Inferior parietal cortex (tissue), 1 donor: ENCODE measurements at regions not wholly inside any gene's neighbourhood (a gene's known extent, or its start where the extent isn't known, plus 50 kb on each side); places are given as distances from the start of the nearest gene placed in this dataset.
"Not testable (repeated sequence)": the region's sequence is repeated elsewhere in the genome, so short reads cannot be mapped to it uniquely, and the experiment has no call there.

Experiments used
- DNase-seq: peaks from one replicate; pipeline ENCODE4 v3.0.0-alpha.2; 2016; ENCODE audit errors: extremely low spot score

DNA sequence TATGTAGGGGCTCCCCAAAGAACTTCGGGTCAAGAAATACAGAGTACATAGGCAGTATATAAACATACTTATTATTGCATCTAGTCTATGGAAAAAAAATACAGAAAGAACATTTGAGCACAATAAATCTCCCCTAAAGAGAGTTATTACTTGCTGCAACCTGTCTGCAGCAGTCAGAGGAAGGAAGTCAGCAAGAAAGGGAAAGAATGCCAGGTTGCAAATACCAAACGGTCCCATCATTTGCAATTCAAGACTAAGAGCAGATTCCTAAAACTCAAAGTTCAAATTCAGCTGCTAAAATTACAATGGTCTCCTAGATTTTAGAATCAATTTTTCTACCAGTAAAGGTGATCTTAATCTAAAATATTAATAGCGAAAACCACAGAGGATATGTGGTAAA, 236.2 kb upstream of the NUDT6 start:
- DNase-seq: no peak

DNA sequence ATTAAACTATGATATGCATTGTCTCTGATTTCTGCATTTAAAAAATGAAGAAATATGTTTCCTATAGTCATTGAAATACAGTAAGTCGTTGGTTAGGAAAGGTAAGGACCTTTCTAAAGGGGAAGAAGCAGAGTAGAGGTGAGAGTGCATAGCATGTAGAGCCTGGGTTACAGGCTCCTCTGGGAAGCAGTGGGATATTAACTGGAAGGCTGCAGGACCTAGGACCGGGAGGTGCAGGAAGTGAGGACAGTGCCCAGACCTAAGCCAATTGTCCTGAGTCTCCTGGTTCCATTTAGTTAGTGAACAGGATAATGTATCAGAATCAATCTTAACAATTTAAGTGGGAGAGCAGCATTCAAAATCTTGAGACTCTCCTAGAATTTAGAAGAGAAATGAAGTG, 237.1 kb upstream of the NUDT6 start:
- no peak for DNase-seq

DNA sequence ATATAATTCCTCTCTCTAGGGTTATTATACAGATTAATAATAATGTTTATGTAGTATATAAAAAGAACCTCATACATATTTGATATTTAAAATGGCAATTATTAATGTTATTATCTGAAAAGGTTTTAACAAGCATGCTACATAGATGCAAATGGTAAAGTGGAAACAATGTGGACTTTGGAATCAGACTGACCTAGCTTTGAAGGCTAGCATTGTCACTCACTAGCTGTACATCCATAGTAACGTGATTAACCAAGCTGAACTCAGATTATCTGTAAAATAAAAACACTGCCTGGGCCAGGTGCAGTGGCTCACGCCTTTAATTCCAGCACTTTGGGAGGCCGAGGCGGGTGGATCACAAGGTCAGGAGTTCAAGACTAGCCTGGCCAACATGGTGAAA, 233.7 kb upstream of the SPRY1 start:
- no peak for DNase-seq

DNA sequence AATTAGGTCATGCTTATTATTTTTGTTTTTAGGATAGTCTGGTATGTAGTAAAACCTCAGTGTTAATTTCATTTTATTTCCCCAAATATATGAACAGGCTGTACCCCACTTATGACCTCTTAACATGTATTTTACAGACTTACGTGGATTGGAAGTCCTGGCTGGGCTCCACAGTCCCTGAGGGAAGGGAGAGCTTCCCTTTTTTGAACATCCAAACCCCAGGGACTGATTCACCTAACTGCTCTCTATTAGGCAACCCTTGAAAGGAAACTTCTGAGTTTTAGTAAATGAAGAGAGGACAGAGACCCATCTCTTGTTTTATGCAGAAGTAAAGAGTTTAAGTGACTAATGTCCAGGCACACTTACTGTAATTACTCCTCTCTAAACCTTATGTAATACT, 233.1 kb upstream of the SPRY1 start:
- DNase-seq: no peak

DNA sequence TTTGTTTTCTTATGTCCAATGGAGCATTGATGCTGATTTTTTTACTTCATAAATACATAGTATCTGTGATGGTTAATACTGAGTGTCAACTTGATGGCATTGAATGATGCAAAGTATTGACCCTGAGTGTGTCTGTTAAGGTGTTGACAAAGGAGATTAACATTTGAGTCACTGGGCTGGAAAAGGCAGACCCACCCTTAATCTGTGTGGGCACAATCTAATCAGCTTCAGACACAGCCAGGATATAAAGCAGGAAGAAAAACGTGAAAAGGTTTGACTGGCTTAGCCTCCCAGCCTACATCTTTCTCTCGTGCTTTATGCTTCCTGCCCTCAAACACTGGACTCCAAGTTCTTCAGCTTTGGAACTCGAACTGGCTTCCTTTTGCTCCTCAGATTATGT, 230.6 kb upstream of the SPRY1 start:
- no peak for DNase-seq

DNA sequence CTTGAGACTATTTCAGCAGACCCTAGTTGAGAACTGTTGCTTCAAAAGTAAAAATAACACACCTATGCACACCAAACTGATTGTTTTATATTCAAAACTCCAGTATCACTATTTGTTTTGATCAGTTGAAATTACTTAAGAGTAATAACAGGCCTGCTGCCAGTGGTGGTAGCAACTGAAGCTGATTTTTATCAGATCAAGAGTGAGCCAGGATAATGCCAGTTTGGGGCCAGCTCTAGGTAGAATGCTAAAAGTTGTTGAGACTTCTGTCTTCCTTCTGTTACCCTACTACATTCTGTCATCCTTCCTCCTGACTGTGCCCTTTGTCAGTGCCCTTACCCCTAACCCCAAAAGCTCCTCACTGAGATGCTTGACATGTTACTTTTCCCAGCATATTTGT, 228.7 kb upstream of the SPRY1 start:
- no peak for DNase-seq

DNA sequence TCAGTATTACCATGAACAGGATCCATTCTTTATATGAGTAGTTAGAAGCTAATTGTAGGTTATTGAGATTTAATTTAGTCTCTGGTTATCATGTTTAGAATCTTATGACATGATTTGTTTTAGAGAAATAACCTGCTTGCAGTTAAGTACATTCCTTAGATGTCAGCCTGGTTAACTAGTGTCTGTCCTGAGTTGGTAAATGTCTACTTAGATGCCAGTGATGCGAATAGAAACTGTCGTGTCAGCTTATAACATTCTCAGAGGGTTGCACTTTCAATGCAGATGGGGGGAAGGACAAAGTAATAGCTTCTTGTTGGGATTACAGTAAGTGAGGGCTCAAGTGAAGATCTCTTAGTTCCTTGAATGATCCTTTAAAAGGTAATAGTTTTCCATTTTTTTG, 227.8 kb upstream of the SPRY1 start:
- no peak for DNase-seq

DNA sequence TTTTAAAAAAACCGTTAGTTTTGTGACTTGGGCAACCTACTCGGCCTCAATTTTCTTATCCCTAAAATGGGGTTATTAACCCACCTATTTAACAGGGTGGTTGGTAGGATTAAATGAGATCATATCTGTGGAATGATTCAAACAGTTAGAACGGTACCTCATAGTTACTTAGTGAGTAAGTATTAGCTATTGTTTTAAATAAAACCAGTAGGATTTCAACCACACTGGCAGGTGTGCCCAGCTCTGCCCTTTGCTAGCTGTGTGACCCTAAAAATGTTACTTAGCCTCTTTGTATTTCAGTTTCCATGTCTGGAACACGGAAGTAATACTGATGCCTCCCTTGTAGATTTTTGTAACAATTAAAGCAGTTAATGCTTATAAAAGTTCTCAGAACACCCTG, 225.8 kb upstream of the SPRY1 start:
- DNase-seq: no peak

DNA sequence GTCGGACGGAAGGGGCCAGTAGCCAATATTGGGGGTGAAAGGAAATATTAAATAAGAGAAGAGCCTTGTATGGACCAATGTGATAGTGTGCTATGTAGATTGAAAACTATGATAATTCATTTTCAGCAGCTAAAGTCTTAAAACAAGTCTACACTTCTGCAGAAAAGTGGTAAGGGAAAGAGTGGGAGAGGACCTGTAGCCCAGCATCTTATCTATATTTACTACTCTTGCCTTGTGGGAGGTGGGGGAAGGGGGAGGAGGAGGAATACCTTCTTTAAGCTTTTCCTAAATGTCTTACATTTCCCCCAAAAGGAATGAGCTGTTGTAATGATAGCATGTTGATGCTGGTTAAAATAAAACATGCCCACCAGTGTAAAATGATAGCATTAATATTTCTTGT, 220.0 kb upstream of the SPRY1 start:
- no peak for DNase-seq

DNA sequence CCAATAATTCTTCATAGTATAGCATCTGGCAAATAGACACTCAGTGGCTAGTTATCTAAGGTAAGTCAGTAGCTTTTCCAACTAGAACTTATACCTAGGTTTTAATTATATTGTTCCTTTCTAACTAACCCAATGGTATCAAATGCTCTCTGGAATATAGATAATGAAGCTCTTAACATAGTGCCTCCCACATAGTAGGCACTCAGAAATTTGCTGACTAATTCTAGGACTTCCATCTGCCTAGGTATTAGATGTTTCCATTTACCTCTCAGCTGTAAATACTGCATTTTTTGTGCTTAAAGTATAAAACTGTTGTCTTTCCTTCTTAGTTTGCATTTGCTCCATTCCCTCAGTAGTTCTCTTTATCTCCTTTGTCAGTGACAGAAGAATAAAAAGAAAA, 214.3 kb upstream of the SPRY1 start:
- no peak for DNase-seq

DNA sequence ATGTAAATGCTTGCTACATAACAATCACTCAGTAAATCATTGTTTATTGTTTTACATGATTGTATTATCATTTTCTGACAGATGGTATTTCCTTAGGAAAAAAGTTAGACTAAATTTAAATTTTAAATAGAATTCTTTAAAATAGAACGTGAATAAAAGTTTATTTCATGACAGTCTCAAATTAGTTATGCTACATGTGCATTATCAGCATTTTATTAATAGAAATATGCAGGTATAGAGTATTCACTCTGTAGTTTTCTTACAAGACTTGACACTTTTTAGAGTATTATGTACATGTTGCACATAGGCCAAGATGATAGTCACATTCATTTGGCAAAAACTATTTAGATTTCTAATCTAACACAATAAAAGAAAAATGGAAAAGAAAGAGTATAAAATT, 213.3 kb upstream of the SPRY1 start:
- DNase-seq: no peak

DNA sequence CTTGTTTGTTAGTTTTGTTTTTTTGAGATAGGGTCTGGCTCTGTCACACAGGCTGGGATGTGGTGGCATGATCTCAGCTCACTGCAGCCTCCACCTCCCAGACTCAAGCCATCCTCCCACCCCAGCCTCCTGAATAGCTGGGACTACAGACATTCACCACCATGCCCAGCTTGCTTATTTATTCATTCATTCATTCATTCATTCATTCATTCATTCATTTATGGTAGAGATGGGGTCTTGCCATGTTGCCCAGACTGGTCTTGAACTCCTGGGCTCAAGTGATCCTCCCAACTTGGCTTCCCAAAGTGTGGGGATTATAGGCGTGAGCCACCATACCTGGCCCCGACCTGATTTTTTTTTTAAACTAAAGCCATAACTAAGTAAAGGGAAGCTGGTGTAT, 212.8 kb upstream of the SPRY1 start:
- not testable (repeated sequence) for DNase-seq

DNA sequence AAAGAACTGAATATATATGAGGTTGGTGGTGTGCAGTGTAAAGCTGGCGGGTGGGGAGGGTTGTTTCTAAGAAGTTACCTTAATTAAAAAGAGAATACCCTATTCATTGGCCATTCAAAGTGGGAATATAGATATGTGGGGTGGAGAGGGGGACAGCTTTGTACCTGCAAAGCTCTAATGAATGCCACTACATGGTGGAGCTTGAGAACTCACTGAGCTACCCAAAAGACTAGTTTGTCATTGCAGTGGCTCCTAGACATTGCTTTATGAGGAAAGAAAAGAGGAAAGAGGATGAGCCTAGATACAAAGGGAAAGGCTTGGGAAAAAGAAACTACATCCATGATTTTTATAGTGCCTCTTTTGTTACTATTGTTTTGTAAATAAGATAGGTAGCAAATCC, 209.9 kb upstream of the SPRY1 start:
- DNase-seq: no peak

DNA sequence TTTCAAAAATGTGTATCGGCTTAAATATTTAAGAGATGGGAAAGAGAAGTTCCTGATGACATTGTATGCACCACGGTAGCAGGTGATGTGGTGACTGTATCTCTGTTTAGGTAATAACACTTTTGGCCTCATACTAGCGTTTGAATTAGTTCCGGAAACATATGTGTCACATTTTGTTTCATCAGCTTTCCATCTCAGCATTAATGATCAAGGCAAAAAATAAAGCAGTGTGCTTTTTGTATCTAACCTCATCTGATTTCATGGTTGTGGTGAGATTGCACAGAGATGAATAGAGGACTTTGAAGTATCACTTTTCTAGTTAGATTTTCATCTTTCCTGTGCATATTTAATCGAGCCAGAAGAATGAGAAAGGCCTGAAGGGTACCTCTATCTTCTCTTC, 206.4 kb upstream of the SPRY1 start:
- no peak for DNase-seq

DNA sequence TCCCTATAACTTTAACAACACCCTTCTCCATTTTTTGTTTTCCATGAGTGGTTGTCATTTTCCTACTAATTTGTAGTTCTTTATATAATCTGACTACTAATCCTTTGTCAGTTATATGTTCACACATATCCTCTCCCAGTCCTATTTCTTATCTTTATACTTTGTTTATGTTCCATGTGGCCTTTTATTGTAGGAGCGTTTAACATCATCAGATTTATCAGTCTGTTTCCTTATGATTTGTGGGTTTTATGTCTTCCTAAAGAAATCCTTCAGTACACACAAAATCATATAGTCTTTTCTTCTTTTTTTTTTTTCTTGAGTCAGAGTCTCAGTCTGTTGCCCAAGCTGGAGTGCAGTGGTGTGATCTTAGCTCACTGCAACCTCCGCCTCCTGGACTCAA, 204.9 kb upstream of the SPRY1 start:
- no peak for DNase-seq

DNA sequence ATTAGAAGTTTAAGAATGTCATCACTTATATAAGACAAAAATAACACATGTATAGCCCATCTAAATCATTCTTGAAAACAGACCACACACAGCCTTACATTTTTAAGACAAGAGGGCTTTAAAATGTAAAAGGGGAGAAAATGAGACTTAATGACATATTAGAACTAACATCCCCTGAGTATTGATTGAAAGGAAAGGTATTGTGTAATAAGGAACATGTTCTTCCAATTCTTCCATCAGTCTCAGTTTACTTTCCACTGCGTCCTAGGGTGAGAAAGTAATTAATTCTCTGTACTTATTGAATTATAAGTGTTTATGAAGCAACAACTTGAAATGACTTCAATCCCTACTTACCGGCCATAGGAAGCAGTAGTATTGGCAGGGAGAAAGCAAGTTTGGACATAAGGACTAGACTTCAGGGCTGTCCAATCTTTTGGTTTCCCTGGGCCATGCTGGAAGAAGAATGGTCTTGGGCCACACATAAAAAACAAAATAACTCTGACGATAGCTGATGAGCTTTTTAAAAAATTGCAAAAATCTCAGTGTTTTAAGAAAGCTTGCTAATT, 202.7 kb upstream of the SPRY1 start:
- no peak for DNase-seq

DNA sequence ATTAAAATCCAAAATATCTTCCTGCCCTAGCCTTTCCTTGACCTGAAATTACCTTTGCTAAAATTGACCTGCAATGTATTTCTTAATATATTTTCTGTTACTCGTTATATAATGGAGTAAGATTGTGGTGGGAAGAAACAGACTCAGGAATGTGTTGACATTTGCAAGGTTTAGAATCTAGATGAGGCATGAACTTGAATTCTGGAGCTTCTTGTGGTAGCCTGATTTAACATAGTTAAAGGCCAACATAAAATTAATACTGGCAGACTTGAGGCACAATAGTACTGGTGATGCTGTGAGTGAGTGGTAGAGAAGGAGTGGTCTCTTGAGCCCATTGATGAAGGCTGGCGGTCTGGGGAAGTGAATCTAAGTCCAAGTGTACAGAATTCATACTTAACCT, 197.9 kb upstream of the SPRY1 start:
- no peak for DNase-seq

DNA sequence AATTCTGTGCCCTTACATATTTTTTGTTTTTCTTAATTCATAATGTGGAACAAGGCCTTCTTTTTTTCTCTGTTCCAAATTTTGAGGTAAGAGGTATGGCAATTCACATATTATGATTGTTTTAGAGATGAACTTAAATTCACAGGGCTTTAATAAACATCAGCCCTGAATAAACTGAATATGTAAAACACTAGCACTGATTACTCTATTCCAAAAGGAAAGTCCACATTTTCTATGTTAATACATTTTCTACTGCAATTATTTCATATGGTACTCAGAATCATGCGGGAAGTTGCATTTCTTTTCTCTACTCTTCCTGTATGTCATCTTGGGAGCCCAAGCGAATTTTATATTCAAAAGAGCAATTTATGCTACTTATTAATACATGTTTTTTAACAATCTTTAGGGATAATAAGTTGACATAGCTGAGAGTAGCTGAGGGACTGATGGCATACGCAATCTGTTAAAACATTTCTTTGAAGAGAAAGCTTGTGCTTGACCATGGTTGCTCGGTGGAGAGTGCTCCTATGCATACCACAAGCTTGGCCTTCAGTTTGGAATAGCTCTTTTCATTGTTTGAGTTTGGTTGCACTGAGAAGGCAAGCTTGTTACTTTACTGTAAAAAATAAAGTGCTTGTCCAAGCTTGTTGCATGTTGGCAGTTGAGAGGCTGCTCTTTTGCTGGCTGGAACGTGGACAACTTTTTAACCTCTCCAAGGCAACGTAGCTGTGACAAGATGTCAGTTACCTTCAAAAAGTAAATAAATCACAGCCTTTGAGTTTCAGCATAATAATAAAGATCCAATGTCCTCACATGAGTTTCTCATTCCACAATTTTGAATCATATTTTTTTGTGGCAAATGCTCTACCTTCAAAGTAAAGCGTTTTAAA, 196.3 kb upstream of the SPRY1 start:
- no peak for DNase-seq

DNA sequence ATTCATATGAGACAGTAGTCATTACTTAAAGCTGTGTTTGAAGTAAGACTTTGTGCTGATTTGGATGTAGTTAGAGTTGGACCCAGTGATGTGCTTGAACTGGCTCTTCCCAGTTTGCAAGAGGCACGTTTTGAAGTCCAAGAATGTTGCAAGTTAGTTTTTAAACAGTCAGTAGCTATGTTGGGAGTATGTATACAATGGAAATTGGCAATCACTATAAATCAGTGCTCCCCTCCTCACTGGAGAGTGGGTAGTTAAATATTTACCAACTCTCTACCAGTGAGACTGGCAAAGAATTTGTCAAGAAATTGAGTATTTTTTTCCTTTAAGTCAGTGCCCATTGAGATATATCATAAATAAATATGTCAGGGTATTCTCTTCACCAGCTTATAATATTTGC, 191.9 kb upstream of the SPRY1 start:
- DNase-seq: no peak

DNA sequence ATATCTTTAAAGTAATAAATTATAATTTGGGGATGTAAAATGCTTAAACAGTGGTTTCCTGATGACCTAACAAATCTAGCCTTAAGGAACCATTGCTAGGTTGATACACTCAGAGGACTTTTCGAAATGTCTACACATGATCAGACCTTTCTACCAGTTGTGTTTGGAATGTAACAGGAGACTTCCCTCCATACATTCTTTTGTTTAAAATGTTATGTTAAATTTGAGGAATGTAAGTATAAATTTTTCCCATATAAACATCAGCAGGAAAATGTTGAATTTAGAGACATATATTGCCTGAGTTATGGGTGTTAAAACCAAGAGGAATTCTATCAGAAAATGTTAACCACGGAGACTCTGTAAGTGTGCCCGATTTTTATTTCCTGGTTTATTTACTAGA, 190.6 kb upstream of the SPRY1 start:
- DNase-seq: no peak

DNA sequence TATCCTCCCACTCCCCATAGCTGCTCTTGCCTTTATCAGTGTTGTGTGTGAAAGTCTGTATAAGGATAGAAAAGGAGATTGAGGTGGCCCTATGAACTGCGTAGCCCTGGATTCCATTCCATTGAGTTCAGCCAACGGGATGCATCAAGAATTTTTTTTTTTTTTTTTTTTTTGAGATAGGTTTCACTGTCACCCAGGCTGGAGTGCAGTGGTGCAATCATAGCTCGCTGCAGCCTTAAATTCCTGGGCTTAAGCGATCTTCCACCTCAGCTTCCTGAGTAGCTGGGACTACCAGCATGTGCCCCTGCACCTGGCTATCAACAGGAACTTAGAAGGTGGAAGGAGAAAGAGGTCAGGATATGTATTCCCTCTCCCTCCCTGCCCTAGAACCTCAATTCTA, 187.2 kb upstream of the SPRY1 start:
- DNase-seq: no peak

DNA sequence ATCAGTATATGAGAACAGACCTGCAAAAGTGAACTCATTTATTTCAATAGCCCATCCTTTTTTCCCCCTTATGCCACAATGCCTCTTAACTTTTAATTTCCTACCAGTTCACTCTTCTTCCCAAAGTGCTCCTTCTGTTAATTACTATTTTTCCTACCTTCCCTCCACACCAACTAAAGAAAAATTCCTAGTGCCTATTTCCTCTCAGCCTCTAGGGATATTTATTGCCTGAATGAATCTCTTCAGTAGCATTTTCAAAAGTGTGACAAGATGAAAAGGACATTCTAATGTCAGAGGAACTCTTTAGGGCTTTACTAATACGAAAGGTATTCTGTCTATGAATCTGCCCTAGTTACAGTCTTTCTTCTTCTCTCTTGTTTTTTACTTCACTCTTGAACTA, 181.1 kb upstream of the SPRY1 start:
- no peak for DNase-seq

DNA sequence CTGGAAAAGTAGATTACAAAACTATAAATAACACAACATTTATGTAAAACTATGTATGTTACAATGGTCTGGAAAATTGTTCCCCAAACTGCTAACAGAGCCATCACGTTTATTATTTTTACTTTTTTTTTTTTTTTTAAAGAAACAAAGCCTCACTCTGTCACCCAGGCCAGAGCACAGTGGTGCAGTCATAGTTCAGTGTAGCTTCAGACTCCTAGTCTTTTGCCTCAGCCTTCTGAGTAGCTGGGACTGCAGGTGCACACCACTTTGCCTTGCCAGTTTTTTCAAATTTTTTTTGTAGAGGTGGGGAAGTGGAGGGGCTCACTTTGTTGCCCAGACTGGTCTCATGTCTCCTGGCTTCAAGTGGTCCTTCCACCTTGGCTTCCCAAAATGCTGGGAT, 180.1 kb upstream of the SPRY1 start:
- DNase-seq: no peak

DNA sequence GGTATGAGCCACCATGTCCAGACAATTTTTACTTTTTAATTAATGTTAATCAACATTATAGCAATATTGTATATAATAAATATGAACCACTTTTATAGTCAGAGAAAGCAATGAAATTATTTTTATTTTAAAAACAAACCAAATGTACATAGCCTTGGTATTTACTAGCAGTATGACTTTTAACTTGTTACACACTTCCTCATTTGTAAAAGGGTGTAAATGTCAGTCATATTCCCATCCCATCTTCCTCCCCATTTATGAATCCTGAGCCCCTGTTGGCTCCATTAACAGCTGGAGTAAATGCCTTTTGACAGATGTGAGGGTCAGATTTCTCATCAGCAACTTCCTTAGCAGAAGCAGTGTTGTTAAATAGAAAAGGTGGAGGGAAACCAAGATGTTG, 179.6 kb upstream of the SPRY1 start:
- DNase-seq: no peak
